ENCODE measurements at regions not wholly inside any gene's neighbourhood (a gene's known extent, or its start where the extent isn't known, plus 50 kb on each side); places are given as distances from the start of the nearest gene placed in this dataset.

GRCh38 chr12:127081058-127081457, 1185.9 kb upstream of the TMEM132C start:
- TF ChIP-seq CTCF (IDR thresholded peaks at IDR 0.05) (no peak), POLR2AphosphoS5 (IDR thresholded peaks at IDR 0.05) (no peak), POLR2A (IDR thresholded peaks at IDR 0.05; ENCODE audit: low read depth) (no peak)
